Ammon's horn (tissue), 1 donor: ENCODE measurements at regions not wholly inside any gene's neighbourhood (a gene's known extent, or its start where the extent isn't known, plus 50 kb on each side); places are given as distances from the start of the nearest gene placed in this dataset.
"Not testable (repeated sequence)": the region's sequence is repeated elsewhere in the genome, so short reads cannot be mapped to it uniquely, and the experiment has no call there.

Source experiments
- DNase-seq: peaks from one replicate; pipeline ENCODE4 v3.0.0-alpha.2; 2016; ENCODE audit warnings: low spot score

- no peak for DNase-seq
Observed at GRCh38 chr4:16450724-16451123, 224.5 kb upstream of the TAPT1 start.

- no peak for DNase-seq
Observed at GRCh38 chr4:16450031-16450430, 223.8 kb upstream of the TAPT1 start.

GRCh38 chr4:16449406-16449805 is 223.1 kb upstream of the TAPT1 start:
- DNase-seq = no peak

- no peak for DNase-seq
Observed at GRCh38 chr4:16448241-16448840, 222.1 kb upstream of the TAPT1 start.

- peak; percentile 35 for DNase-seq
Observed at GRCh38 chr4:16443504-16444088, 217.3 kb upstream of the TAPT1 start.

- no peak for DNase-seq
Observed at GRCh38 chr4:16442296-16442695, 216.0 kb upstream of the TAPT1 start.

- DNase-seq = no peak
Observed at GRCh38 chr4:16439768-16440167, 213.5 kb upstream of the TAPT1 start.

GRCh38 chr4:16438986-16439385 is 212.7 kb upstream of the TAPT1 start:
- no peak for DNase-seq

- DNase-seq = no peak
Observed at GRCh38 chr4:16437836-16438235, 211.6 kb upstream of the TAPT1 start.

GRCh38 chr4:16431866-16432265 is 205.6 kb upstream of the TAPT1 start:
- no peak for DNase-seq

- DNase-seq = no peak
Observed at GRCh38 chr4:16418814-16419213, 192.5 kb upstream of the TAPT1 start.

- DNase-seq = no peak
Observed at GRCh38 chr4:16417198-16417597, 190.9 kb upstream of the TAPT1 start.

GRCh38 chr4:16416601-16417000 is 190.3 kb upstream of the TAPT1 start:
- no peak for DNase-seq

- no peak for DNase-seq
Observed at GRCh38 chr4:16415751-16416150, 189.5 kb upstream of the TAPT1 start.

GRCh38 chr4:16413814-16414555 is 187.7 kb upstream of the TAPT1 start:
- peak; percentile 19 for DNase-seq

GRCh38 chr4:16411501-16412085 is 185.3 kb upstream of the TAPT1 start:
- DNase-seq = no peak

- DNase-seq = not testable (repeated sequence)
Observed at GRCh38 chr4:16393216-16393615, 166.9 kb upstream of the TAPT1 start.

GRCh38 chr4:16391196-16391595 is 164.9 kb upstream of the TAPT1 start:
- DNase-seq = no peak

GRCh38 chr4:16387448-16387847 is 161.2 kb upstream of the TAPT1 start:
- no peak for DNase-seq

GRCh38 chr4:16386711-16387320 is 160.5 kb upstream of the TAPT1 start:
- no peak for DNase-seq

GRCh38 chr4:16384576-16384975 is 158.3 kb upstream of the TAPT1 start:
- no peak for DNase-seq

GRCh38 chr4:16382571-16382970 is 156.3 kb upstream of the TAPT1 start:
- DNase-seq = no peak

GRCh38 chr4:16377887-16378286 is 151.6 kb upstream of the TAPT1 start:
- DNase-seq = no peak
